K562 (cell line): ENCODE measurements at regions not wholly inside any gene's neighbourhood (a gene's known extent, or its start where the extent isn't known, plus 50 kb on each side); places are given as distances from the start of the nearest gene placed in this dataset.

Source experiments
- ATAC-seq: fragments of 200-7000 bp; cut with Tn5 transposase; 3 replicates; pipeline ENCODE4 v1.9.1; 2020; ENCODE audit warnings: moderate library complexity
- BruUV-seq: library from RNA; stranded (reverse); fragments of 400-500 nt; replicated peaks from 2 replicates; lab custom pipeline; 2021; lab: Mats Ljungman, UMichigan
- CTCF ChIA-PET: fragments of 300-600 bp; formaldehyde crosslinking; extraction: SDS; loops from one replicate; lab custom pipeline; 2021; ENCODE audit warnings: low intra/inter-chr PET ratio; lab: Yijun Ruan, JAX
- POLR2A ChIA-PET: fragments of 300-600, 350-650 bp; sonication (Branson Sonifier 250); formaldehyde crosslinking; extraction: SDS; loops from one replicate; lab custom pipeline; 2021; ENCODE audit warnings: antibody characterized with exemption, inconsistent platforms; lab: Yijun Ruan, JAX
- DNase-seq, 4 experiments: peaks; one replicate each; pipeline versions ENCODE4 v3.0.0 to v3.0.0-alpha.2; 2011 to 2018; ENCODE audit warnings: low spot score in 3 of 4, mixed read lengths in 3 of 4; ENCODE audit errors: extremely low read depth in 1 of 4
- FAIRE-seq: peaks from 2 replicates; lab custom pipeline; 2011; peaks lifted over from hg19 to GRCh38; lab: Jason Lieb, UNC
- H2AFZ ChIP-seq: 2 replicates; pipeline ENCODE4 v1.6.0; 2011; ENCODE audit warnings: low read depth, low read length, control low read depth, inconsistent platforms
- H3K27ac ChIP-seq: fragments of 200-600 bp; 3 replicates; pipeline ENCODE4 v1.8.0; 2011; ENCODE audit warnings: low read depth, mild to moderate bottlenecking, control low read depth, inconsistent platforms, low read length, moderate library complexity, mixed read lengths; ENCODE audit errors: extremely low read depth
- H3K27me3 ChIP-seq, 2 experiments: fragments of 300-600 bp in 1 of 2; 2 replicates in 1 of 2; 3 replicates in 1 of 2; pipeline versions ENCODE4 v1.6.0 to v1.8.0; 2011; ENCODE audit warnings: inconsistent platforms in 2 of 2, low read length in 2 of 2, mild to moderate bottlenecking in 1 of 2, mixed read lengths in 1 of 2, moderate library complexity in 1 of 2; ENCODE audit not compliant: control insufficient read depth in 2 of 2, insufficient read depth in 2 of 2
- H3K36me3 ChIP-seq: fragments of 300-600 bp; 3 replicates; pipeline ENCODE4 v1.8.0; 2011; ENCODE audit warnings: mild to moderate bottlenecking, low read length, inconsistent platforms; ENCODE audit not compliant: control insufficient read depth, insufficient read depth
- H3K4me1 ChIP-seq, 2 experiments: fragments of 200-600 bp in 1 of 2; replicated peaks in 1 of 2; 2 replicates in 1 of 2; 3 replicates in 1 of 2; pipeline versions ENCODE4 v1.5.1 to v1.8.0; 2011; ENCODE audit warnings: inconsistent platforms in 2 of 2, low read length in 2 of 2, mild to moderate bottlenecking in 1 of 2, mixed read lengths in 1 of 2, moderate library complexity in 1 of 2; ENCODE audit not compliant: control insufficient read depth in 2 of 2, insufficient read depth in 2 of 2
- H3K4me2 ChIP-seq: 2 replicates; pipeline ENCODE4 v1.6.1; 2011; ENCODE audit warnings: low read length, control low read depth, inconsistent platforms, mixed read lengths; ENCODE audit not compliant: insufficient read depth
- H3K4me3 ChIP-seq: fragments of 200-600 bp; sonication (generic), shearing (Covaris generic); 2 replicates; pipeline ENCODE4 v1.5.1; 2016; ENCODE audit warnings: control low read depth, inconsistent platforms
- H3K79me2 ChIP-seq: fragments of 200-600 bp; 3 replicates; pipeline ENCODE4 v1.8.0; 2011; ENCODE audit warnings: low read length, inconsistent platforms; ENCODE audit not compliant: control insufficient read depth, insufficient read depth
- H3K9ac ChIP-seq, 2 experiments: 2 replicates each; pipeline versions ENCODE4 v1.6.0 to v1.6.1; 2011; ENCODE audit warnings: low read depth in 2 of 2, low read length in 2 of 2, control low read depth in 1 of 2, inconsistent platforms in 1 of 2, mild to moderate bottlenecking in 1 of 2, mixed read lengths in 1 of 2; ENCODE audit not compliant: insufficient read depth in 1 of 2
- H3K9me1 ChIP-seq: one replicate; pipeline ENCODE4 v1.6.0; 2011; ENCODE audit warnings: inconsistent platforms, mild to moderate bottlenecking, low read length, moderate library complexity; ENCODE audit not compliant: control insufficient read depth, insufficient read depth
- H3K9me3 ChIP-seq: replicated peaks from 2 replicates; pipeline ENCODE4 v1.5.1; 2011; ENCODE audit warnings: low read depth, low read length, inconsistent platforms; ENCODE audit not compliant: control insufficient read depth, insufficient read depth
- H4K20me1 ChIP-seq: replicated peaks from 2 replicates; pipeline ENCODE4 v1.6.1; 2011; ENCODE audit warnings: low read length, inconsistent platforms, mixed read lengths; ENCODE audit not compliant: control insufficient read depth, insufficient read depth
- CEBPZ ChIP-seq: fragments of 150-350 bp; IDR thresholded peaks from 2 replicates; pipeline ENCODE4 v1.6.1; 2014; ENCODE audit warnings: low read depth, mild to moderate bottlenecking, low read length, borderline replicate concordance
- CTCF ChIP-seq, 3 experiments: IDR thresholded peaks in 2 of 3; conservative IDR thresholded peaks in 1 of 3; 2 replicates each; pipeline ENCODE4 v1.5.1; 2011 to 2012; ENCODE audit warnings: low read length in 3 of 3, mild to moderate bottlenecking in 3 of 3, control low read depth in 2 of 3, improper control_type of control experiment in 1 of 3, inconsistent platforms in 1 of 3, low read depth in 1 of 3, mixed read lengths in 1 of 3, moderate library complexity in 1 of 3; ENCODE audit not compliant: insufficient read depth in 2 of 3
- DNMT1 ChIP-seq: fragments of 450-650 bp; IDR thresholded peaks from 2 replicates; pipeline ENCODE4 v1.6.1; 2016; ENCODE audit warnings: antibody characterized with exemption, mild to moderate bottlenecking
- KDM1A ChIP-seq, 2 experiments: fragments of 450-650 bp; IDR thresholded peaks; 2 replicates each; pipeline ENCODE4 v1.6.1; 2016; ENCODE audit warnings: mild to moderate bottlenecking in 2 of 2
- MITF ChIP-seq: IDR thresholded peaks from 2 replicates; pipeline ENCODE4 v1.6.1; 2014; ENCODE audit warnings: antibody characterized with exemption
- SUPT5H ChIP-seq: fragments of 450-650 bp; IDR thresholded peaks from 2 replicates; pipeline ENCODE4 v1.6.1; 2016
- ZNF77 ChIP-seq: fragments of 250-450 bp; sonication (Bioruptor Pico); IDR thresholded peaks from 2 replicates; pipeline ENCODE4 v1.5.0; 2020
- WGBS: fragments of 100-300 bp; shearing (Covaris generic); methylation state at CpG from one replicate; pipeline ENCODE4 v1.1.6; 2016; ENCODE audit warnings: low coverage, mixed read lengths; ENCODE audit not compliant: insufficient coverage; ENCODE audit errors: missing lambda C conversion rate; 5-methylcytosine and 5-hydroxymethylcytosine counted together
- in situ Hi-C: fragments of 300-500 bp; cut with MboI; formaldehyde crosslinking; loops from 4 replicates; pipeline ENCODE4 v1.15.0; 2018; ENCODE audit warnings: inconsistent platforms, mixed read lengths
- intact Hi-C: fragments of 100-400 bp; cut with micrococcal nuclease; formaldehyde crosslinking; loops from 2 replicates; pipeline ENCODE4 v1.14.2; 2022

GRCh38 chr1:230537456-230537855, 104.8 kb upstream of the COG2 start:
- ATAC-seq = no peak
- Histone ChIP-seq H4K20me1 (no peaks in the 10 kb centered on the region), H2AFZ (no peak overlapping the region), H3K9ac (no peak overlapping the region), H3K36me3 (no peaks in the 10 kb centered on the region), H3K79me2 (no peaks in the 10 kb centered on the region), H3K9me3 (no peaks in the 10 kb centered on the region), H3K4me1 (no peaks in the 10 kb centered on the region), H3K27ac (no peak overlapping the region), H3K4me2 (no peak overlapping the region), H3K4me3 (no peak overlapping the region), H3K27me3 (no peaks in the 10 kb centered on the region), H3K9me1 (no peaks in the 10 kb centered on the region)
- in situ Hi-C loops = no loop called here
- BruUV-seq = no TSS peak
- intact Hi-C loops = no loop called here
- peak in 1 of 4 experiments; percentile 14 for DNase-seq
- no peak for FAIRE-seq
- WGBS = 3% methylated on average over 9 of the region's 9 CpGs
- ChIA-PET POLR2A (interaction anchor here (0.9 kb wide), 1 partner anchor 9 kb away, joined by 3 read pairs; no protein-coding TSS in a partner anchor), CTCF (no interaction called here)
- no peak for TF ChIP-seq ZNF77 (CRISPR knock-in tag)
- TF ChIP-seq CTCF (IDR thresholded peaks at IDR 0.05 in 2 of 3, conservative IDR thresholded peaks at IDR 0.05 in 1 of 3; ENCODE audit: insufficient read depth in 2 of 3, low read depth in 1 of 3, low read length in 3 of 3) = peak in 2 of 3 experiments; percentile 21 to 46; a peak in 3 of 6 replicates
- TF ChIP-seq, all 486 proteins: peak for 1

GRCh38 chr1:230536641-230537155, 105.6 kb upstream of the COG2 start:
- no peaks in the 10 kb centered on the region for H3K79me2 ChIP-seq
- in situ Hi-C loops = no loop called here
- DNase-seq (no peak), FAIRE-seq (no peak), ATAC-seq (no peak)
- POLR2A ChIA-PET = no interaction called here
- H3K27me3 ChIP-seq = no peaks in the 10 kb centered on the region
- H3K27ac ChIP-seq = no peak overlapping the region
- BruUV-seq = no TSS peak
- 0% methylated on average over 1 of the region's 1 CpG for WGBS
- H3K9ac ChIP-seq = no peak overlapping the region
- CTCF ChIA-PET = no interaction called here
- H3K9me3 ChIP-seq = no peaks in the 10 kb centered on the region
- no peaks in the 10 kb centered on the region for H3K36me3 ChIP-seq
- H3K4me2 ChIP-seq = no peak overlapping the region
- H3K4me3 ChIP-seq = no peak overlapping the region
- H3K4me1 ChIP-seq = no peaks in the 10 kb centered on the region
- no peak overlapping the region for H2AFZ ChIP-seq
- intact Hi-C loops = no loop called here
- H3K9me1 ChIP-seq = no peaks in the 10 kb centered on the region
- H4K20me1 ChIP-seq = no peaks in the 10 kb centered on the region
- TF ChIP-seq MITF = no peak
- no peak for TF ChIP-seq KDM1A (IDR thresholded peaks at IDR 0.05)
- no peak for TF ChIP-seq CEBPZ
- TF ChIP-seq DNMT1 = no peak
- TF ChIP-seq SUPT5H = no peak
